ENCODE measurements at regions not wholly inside any gene's neighbourhood (a gene's known extent, or its start where the extent isn't known, plus 50 kb on each side); places are given as distances from the start of the nearest gene placed in this dataset.

DNA sequence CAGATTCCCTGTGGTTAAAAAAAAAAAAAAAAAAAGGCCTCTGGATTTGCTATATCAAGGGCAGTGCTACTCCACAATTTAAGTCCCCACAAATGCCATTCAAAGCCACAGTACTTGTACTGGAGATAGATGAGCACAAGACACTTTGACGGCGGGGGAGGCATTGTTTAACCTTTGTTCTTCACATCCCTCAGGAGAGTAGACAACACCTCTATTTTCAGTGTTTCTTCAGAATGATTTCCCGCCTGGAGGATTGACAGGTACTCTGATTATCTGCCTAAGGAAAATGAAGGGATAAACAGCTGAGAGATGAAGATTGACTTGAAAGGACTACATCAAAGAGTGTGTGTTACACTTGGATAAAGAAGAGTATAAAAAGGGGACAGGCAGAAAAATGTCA is 58.7 kb downstream of the OTOL1 start:
- DNase-seq, result no peak

DNA sequence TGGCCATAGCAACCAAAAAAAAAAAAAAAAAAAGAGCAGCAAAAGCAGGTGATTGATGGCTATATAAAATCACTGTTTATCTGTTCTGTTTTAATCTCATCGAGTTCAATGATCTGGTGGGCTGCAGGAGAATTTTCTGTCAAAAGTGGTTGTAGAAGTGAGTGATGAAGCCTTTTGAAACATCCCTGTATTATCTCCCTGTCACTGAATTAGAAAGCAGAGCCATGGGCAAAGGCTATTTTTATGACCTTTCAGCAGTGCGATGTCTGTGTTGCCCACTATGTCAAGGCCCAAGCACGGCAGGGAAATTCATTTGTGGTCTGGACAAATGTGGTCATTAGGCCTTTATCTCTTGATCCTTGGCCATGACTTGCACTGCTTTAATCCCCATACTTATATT is 59.9 kb downstream of the OTOL1 start:
- no peak for DNase-seq

DNA sequence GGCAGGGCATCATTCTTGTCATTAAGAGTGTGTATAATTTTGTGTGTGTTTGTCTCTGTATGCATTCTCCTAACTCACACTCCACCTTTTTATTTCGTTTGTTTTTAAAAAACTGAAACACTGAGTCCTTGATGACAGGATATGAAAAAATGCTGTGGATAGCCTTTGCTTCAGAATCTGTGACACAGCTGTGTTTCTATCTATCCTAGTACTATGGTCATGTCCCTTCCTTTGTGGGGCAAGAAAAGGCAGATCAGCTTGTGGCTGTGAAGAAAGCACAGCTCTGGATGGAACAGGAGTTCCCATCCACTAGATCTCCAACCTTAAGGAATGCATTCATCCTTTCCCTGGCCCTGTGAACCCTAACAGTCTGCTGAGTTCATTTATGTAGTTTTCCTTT is 60.3 kb downstream of the OTOL1 start:
- DNase-seq, result no peak

DNA sequence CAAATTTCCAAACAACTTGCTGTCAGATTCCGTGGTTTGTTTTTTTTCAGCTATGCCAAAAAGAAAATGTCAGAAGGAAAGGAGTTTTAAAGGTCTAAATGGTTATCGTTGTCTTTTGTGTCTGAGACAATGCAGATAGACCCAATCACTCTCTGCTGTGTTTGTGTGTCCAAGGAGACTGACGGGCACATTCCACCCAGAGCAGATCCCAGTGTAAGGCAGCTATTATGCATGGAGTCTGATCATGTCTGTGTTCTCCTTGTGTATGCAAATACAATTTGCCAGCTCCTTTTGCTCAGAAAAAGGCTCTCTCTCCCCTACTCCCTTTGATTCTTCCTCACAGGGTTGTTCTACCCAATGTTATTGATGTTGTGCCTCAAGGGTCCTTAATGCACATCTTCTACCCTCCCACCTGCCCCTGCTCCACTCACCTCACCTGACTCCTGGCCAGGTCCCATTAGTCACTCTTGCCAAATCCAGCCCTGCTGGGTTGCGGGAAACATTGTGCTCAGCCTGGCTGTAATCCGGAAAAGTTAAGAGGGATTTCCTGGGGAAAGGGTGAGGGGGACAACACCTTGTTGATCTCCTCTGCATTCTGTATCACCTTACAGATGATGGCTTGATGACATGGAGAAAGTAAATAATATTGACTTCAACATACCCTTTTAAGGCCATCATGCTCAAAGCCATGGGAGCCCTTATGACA is 61.0 kb downstream of the OTOL1 start:
- no peak for DNase-seq

DNA sequence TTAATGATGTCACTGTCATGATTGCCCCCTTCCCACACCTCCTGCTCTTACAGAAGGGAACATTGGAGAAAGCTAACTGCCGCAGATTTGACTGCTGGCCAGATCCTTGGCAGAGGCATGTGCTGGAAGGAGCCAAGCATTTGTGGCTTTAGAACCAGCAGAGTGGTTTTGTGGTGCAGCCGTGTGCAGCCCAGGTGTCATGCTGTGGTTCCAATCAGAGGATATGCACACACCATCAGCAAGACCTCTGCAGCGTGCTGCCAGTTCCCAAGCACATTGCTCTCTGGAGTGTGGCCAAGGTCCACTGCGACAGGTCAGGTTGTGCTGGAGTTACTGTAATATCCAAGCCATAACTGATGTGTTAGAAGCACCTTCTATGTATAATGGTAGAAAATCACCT is 61.6 kb downstream of the OTOL1 start:
- DNase-seq, result no peak

DNA sequence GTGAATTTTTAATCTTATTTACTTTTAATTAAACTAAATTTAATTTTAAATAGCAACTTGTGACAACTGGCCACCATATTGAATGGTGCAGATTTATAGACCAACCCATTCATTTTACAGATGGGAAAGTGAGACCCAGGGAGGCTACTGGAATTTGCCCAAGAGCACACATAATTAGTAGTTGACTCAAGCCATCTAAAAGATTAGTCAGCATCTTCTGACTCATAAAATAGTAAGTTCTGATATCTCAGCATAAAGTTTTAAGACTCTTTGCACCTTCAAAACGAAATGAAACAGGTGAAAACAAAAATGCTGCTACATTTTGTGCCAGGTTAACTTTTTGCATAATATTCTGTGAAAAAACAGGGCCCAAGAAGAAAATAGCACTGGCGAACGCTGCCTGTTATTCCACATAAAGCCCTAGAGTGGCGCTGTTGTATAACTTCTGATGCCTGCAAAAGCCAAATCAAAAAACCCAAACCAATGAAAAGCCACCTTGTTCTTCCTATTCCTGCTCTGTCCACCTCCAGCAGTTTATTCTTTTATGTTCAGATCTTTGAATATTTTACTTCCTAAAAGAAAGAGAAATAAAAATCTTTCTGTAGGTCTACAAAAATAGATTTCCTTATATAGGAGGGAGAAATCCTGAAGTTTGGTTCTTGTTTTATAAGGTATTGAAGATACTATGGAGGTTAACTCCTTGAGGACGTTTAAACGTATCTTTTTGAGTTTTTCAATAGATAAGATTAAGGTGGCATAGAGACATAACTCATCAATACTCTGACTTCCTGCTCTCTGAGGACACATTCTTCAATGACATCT is 62.8 kb downstream of the OTOL1 start:
- DNase-seq, result no peak

DNA sequence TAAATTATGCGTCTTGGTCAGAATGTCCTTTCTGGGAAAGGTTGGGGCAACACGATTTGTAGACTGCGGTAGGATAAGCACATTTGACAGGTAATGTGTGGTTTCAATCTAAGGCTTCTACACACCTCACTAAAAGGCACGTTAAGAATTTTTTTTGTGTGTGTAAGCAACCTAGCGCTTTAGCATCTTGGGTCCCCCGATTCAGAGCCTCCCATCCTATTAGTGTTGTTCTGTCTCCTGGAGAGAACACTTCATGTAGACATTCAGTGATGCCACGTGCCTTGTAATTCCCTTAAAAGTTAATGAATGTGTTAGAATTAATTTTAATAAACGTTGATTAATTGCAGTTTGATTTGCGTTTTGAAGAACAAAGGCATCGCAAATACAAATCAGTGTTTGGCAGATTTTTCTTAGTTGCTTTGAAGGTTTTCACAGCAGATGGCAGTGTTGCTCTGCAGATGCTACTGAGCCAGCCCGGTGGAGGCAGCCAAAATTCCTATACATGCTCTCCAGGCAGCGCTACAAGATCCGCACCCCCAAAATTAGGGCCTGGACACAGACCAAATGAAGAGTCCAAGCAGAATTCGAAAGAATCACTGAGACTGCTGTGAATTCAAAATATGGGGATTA is 63.5 kb downstream of the OTOL1 start:
- no peak for DNase-seq

DNA sequence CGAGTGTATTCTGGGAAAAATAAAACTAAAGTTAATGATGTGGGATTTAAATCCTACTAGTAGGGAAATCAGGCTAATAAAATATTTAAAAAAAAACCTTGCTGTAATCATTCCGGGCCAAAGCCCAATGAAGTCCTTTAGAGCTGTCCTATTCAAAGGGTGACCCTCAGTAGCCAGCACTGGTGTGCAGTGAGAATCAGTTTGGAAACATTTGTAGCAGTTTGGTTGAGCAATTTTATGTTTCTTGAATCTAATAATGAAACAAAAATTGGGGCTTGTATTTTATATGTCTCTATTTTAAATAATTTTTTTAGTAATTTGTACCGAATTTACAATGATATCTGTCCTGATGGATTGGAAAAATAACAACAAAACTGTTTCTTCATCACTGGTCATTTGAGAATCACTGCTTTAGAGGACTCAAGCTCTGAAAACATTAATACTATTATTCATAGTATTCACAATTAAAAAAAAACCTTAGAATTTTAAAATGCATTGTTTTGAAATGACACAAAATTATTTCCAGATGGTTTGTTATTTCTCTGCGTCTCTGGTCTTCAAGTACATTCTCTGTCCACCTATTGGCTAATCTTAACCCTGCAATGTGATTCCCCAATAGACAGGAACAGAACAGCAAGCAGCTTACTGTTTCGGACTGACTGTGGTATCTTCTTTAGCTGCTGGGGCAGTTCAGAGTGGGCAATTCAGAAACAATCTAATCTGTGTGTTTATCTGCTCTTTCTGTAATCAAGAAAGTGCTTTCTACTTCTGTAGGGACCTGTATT is 71.2 kb downstream of the OTOL1 start:
- DNase-seq, result no peak

DNA sequence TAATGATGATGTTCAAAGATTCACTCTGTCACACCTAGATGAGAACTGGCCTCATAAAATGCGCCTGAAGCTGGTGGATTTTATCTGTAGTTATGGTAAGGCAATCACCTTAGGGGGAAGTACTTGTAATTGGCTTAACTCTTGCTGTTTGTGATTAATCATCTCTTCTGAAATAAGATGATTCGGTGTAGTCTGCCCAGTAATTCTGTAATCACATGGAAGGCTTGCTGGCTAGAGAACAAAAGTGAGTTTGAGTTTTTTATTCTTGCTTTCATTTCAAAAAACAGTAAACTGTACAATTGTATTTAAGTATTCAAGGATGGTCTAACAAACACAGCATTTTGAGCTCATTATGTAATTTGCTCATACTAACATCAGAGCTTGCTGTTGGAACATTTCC is 72.1 kb downstream of the OTOL1 start:
- DNase-seq, result no peak

DNA sequence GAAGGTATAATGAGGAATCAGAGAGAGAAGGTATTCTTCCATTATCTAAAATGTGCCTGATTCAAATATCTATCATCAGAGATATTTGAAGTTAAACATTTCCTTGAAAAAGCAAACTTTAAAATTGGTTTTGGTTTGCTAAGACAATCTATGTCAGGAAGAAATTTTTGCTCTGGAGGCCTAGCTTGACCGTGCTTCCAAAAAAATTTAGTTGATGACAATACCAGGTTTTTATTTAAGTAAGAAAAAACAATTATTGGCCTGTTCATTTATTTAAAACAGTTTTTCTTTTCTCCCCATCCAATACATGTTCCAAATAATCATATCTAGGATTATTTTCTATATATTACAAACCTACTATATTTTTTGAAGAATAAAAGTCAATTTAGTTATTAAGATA is 75.3 kb downstream of the OTOL1 start:
- DNase-seq, result no peak

DNA sequence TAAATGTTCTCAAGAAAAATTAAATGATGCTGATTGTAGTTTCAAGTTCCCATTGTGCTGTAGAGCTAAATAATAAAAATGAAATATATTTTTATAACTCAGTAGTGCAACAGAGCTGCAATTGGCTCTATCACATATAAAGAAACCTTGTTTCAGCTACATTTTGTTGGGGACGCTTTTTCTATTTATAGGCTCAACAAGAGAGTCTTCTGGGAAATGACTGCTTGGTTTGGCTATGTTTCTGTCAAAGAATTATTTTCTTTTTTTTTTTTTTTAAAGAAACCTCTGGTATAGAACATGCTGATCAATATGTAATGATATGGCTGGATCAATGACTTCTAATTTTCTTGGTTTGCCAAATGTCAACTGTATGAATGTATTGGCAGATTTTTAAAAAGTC is 76.5 kb downstream of the OTOL1 start:
- DNase-seq, result no peak

DNA sequence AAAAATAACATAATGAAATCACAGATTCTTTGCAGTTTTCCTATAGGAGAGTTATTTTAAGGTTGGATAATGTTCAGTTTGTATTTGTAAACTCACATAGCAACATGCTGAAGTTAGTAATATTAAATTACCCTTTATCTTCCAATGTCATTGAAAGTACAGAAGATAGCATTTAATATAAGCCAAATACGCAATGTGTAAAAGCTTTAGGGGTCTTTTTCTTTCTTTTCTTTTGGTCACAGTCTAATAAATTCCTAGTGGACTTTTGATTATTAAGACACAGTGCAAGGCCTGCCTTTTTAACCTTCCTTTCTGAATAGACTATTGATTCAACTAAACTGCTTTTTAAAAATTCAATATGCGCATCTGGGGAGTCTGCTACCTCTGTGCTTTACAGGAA is 79.3 kb downstream of the OTOL1 start:
- DNase-seq, result no peak

DNA sequence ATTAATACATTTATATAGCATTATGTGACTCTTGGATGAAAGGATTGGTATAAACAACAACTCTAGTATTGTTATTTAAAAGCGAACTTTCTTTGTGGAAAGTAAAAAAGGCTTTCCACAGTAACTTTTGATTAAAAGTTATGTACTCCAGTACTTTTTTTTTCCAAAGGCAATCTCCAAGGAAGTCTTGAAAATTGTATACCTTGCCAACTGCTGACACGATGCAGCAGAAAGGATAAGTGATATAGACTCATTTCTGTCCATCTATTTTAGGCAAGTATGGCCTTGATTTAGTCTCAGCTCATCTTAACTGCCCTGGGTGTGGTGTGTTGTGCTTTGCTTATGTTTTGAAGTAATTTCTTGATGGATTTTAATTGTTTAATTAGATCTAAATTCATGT is 79.7 kb downstream of the OTOL1 start:
- no peak for DNase-seq

DNA sequence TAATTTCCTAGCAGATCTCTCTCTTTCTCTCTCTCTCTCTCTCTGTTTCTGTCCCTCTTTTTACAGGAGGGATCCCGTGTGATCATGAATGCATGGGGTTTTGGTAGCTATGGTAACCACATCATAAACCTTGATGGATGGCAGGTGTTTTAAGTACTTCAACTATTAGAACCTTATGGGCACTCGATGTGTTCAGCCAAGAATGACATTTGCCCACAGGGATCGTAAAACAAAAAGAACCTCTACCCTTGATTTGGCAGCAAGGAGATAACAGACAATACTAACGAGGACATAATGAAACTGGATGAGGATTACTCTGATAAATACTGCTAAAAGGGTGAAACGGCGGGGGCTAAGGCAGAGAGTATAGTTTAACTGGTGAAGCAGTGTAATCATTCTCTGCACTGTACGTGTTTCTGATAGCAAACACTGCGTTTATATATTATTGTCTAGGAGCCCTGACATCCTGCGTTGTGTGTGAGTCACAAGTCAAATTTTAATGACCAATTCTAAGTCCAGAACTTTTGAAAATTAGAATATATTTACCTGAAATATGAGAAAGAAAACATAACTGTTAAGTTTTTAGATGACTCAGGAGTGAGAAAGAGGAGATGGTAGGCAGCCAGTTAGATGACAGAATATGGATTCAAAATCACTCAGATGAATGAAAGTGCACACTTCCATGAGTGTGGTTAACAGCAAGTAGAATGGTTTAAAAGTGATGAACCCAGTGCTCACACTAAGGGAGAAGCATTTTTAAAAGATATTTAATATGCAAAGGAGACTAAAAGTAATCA is 80.3 kb downstream of the OTOL1 start:
- no peak for DNase-seq

DNA sequence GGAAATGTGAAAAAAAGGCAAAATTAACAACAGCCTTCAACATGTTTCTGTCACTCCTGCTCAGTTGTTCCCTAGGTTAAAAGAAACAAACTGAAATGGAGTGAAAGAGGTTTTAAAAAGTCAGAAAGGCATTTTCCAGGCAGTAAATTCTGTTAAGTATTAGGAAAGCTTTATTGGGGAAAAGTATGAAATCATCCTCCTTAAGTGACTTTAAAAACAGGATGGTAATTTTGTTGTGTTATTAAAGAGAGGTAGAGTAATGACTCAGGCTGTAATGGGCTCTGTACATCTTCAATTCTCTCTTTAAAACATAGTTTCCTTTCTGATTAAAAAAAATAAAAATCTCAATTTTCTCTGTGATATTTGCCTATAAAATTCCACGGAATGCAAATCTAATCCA is 81.1 kb downstream of the OTOL1 start:
- no peak for DNase-seq

DNA sequence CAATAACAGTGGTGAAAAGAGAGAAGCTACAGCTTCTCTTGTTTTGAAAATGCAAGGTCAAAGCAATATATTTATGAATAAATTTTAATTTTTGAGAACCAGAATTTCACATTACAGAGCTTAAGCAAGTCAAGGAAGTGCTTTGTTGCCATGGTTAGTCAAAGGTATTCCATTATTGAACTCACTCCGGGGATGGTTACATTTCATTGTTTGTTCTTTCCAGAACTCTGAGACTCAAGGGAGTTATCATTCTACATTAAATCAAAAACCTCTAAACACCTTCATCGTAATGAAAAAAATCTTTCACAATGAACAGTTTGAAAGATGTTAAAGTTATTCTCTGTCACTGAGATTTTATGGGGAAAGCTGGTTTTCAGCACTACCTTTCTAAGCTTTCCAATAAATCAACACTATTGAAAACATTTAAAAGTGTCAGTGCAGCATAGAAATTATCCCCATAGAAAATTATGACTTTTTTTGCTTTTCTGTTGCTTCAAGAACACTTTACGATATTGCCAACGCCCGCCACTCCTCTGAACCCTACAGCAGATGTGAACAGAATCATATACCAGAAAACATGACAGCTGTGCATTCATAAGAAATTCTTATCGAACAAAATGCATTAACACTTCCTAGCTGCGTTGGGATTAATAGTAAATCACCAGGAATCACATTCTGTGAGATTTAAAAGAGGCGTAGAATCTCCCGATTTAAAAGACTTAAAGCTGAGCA is 83.0 kb downstream of the OTOL1 start:
- DNase-seq, result no peak

DNA sequence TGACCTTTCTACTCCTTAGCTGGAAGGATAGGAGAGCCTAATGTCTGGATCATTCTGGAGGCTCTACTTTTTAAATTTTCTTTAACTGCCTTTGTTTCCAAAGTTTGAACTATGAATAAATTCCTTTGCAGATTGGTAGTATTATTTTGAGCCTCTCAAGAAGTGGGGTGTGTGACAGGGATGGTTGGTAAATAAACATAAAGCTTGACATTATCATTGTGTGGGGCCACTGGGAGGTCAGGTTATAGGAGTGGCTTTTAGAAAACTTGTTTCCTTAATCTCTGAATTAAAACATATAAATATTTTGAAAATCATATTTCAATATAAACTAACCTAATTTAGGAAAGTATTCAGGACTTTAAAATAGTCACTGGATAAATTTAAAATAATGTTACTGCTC is 89.3 kb downstream of the OTOL1 start:
- DNase-seq, result no peak

DNA sequence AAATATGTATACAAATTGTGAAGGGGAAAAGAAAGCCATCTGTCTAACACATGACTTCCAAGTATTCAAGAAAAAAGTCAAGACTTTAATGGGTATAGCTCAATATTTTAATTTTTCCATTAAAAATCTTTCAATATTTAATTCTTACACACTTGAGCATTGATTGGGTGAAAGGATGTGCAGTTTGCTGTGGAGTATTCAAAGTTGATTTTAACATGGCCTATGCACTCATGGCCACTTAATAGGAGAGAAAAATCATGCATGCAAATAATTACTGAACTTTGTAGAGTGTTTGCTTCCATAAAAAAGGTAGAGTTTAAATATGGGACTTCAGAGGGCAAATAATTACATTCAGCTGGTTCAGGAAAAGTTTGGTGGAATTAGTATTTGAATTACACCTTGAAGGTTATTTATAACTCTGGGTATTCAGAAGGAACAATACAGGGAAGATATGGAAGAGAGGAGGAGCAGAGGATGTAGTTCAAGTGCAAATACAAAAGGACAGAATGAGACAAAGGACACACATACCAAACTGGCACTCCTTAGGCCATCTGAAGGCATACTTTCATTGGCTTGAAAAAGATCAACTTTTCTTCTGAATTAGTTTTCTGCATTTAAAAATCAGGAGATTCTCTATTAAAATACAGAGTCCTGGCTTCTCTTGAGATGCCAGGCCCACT is 90.1 kb downstream of the OTOL1 start:
- no peak for DNase-seq

DNA sequence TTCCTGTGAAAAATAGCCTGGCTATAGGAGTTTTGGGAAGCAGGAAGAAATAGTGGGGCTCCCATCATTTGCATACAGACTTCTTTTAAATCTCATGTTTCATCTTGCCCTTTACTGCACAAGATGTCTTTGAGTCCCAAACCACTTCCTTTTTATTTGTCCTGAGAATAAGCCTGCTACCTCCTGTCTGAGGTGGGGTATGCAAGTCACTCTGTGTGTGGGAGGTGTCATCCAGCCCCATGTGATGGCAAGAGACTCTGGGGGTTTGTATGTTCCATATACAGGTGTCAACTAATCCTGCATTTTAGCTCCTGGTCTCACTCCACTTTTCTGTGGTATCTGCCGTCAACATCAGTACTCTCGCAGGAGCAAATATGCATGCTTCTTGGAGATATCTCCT is 102.0 kb downstream of the OTOL1 start:
- no peak for DNase-seq

DNA sequence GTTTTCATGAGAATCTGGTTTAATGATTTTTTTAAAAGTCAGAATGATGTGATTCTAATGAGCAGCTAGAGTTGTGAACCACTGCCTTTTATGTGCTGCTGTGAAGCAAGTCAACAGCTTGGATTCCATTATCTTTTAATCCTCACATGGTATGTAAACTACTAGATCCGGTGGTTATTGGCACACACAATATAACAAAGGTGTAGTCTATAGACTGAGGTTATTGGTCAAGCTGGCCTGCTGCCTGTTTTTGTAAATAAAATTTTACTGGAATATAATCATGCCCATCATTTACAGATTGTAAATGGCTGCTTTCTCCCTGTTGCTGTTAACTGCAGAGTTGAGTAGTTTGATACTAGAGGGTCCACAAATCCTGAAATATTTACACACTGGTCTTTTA is 103.1 kb downstream of the OTOL1 start:
- no peak for DNase-seq

DNA sequence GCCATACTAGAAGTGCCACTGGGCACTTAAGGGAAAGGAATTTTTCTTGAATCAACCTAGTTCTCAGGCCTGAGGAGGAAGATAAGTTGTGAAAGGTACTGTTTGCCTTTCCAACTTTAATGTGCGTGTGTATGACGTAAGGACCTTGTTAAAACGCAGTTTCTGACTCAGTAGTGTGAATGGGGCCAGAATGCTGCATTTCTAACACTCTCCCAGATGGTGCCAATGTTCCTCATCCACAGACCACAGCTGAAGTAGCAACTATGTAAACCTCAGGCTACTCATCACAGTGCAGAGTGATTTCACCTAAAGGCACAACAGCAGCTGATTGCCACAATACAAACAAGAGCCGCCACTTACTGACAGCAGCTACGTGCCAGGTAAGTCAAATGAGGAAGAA is 103.6 kb downstream of the OTOL1 start:
- DNase-seq, result no peak
